H9 (cell line): ENCODE measurements at regions not wholly inside any gene's neighbourhood (a gene's known extent, or its start where the extent isn't known, plus 50 kb on each side); places are given as distances from the start of the nearest gene placed in this dataset.

ENCODE experiments used
- DNase-seq: peaks from one replicate; pipeline ENCODE4 v3.0.0-alpha.2; 2017
- H2AFZ ChIP-seq: one replicate; pipeline ENCODE4 v1.6.1; 2013; ENCODE audit warnings: mild to moderate bottlenecking, low read length, control low read depth, moderate library complexity
- H2AK5ac ChIP-seq: 2 replicates; pipeline ENCODE4 v1.6.1; 2013; ENCODE audit warnings: low read length, control low read depth, mixed read lengths; ENCODE audit not compliant: insufficient read length
- H2BK120ac ChIP-seq: one replicate; pipeline ENCODE4 v1.6.1; 2013; ENCODE audit warnings: low read depth, mild to moderate bottlenecking, low read length, control low read depth, inconsistent platforms; ENCODE audit not compliant: poor library complexity, severe bottlenecking
- H2BK12ac ChIP-seq: 2 replicates; pipeline ENCODE4 v1.6.1; 2013; ENCODE audit warnings: low read length, control low read depth, mixed read lengths, low read depth; ENCODE audit not compliant: insufficient read length
- H2BK15ac ChIP-seq: 2 replicates; pipeline ENCODE4 v1.6.1; 2013; ENCODE audit warnings: low read depth, low read length, control low read depth
- H2BK20ac ChIP-seq: one replicate; pipeline ENCODE4 v1.6.1; 2013; ENCODE audit warnings: low read depth, mild to moderate bottlenecking, low read length, control low read depth, inconsistent platforms; ENCODE audit not compliant: poor library complexity, severe bottlenecking
- H2BK5ac ChIP-seq: 2 replicates; pipeline ENCODE4 v1.6.1; 2013; ENCODE audit warnings: low read length, control low read depth, mixed read lengths; ENCODE audit not compliant: insufficient read length
- H3K14ac ChIP-seq: 2 replicates; pipeline ENCODE4 v1.6.1; 2013; ENCODE audit warnings: low read length, control low read depth; ENCODE audit not compliant: insufficient read depth
- H3K18ac ChIP-seq: 2 replicates; pipeline ENCODE4 v1.6.1; 2013; ENCODE audit warnings: low read depth, mild to moderate bottlenecking, mixed read lengths, low read length, control low read depth; ENCODE audit not compliant: insufficient read length
- H3K23ac ChIP-seq: 2 replicates; pipeline ENCODE4 v1.6.1; 2013; ENCODE audit warnings: low read length, control low read depth, mixed read lengths, low read depth; ENCODE audit not compliant: insufficient read length
- H3K23me2 ChIP-seq: 2 replicates; pipeline ENCODE4 v1.6.1; 2013; ENCODE audit warnings: low read depth, mild to moderate bottlenecking, mixed read lengths, low read length, control low read depth; ENCODE audit not compliant: insufficient read length, poor library complexity, severe bottlenecking
- H3K27ac ChIP-seq: 2 replicates; pipeline ENCODE4 v1.5.1; 2013; ENCODE audit warnings: low read length, control low read depth, mixed read lengths, low read depth; ENCODE audit not compliant: insufficient read length
- H3K27me3 ChIP-seq: 2 replicates; pipeline ENCODE4 v1.6.1; 2013; ENCODE audit warnings: low read length, control low read depth, inconsistent platforms; ENCODE audit not compliant: insufficient read depth
- H3K4ac ChIP-seq: 2 replicates; pipeline ENCODE4 v1.6.1; 2013; ENCODE audit warnings: low read depth, mild to moderate bottlenecking, control low read depth, inconsistent platforms, low read length, moderate library complexity
- H3K4me1 ChIP-seq: 2 replicates; pipeline ENCODE4 v1.6.1; 2013; ENCODE audit warnings: low read length, control low read depth, inconsistent platforms; ENCODE audit not compliant: insufficient read depth
- H3K4me2 ChIP-seq: 2 replicates; pipeline ENCODE4 v1.6.1; 2013; ENCODE audit warnings: low read length, control low read depth, mixed read lengths; ENCODE audit not compliant: insufficient read length, insufficient read depth
- H3K56ac ChIP-seq: 2 replicates; pipeline ENCODE4 v1.6.1; 2013; ENCODE audit warnings: low read depth, mild to moderate bottlenecking, mixed read lengths, low read length, control low read depth; ENCODE audit not compliant: insufficient read length
- H3K79me1 ChIP-seq: 2 replicates; pipeline ENCODE4 v1.6.1; 2013; ENCODE audit warnings: low read depth, mild to moderate bottlenecking, moderate library complexity, low read length, control low read depth, inconsistent platforms; ENCODE audit not compliant: insufficient read depth, poor library complexity, severe bottlenecking
- H3K79me2 ChIP-seq: 2 replicates; pipeline ENCODE4 v1.6.1; 2013; ENCODE audit warnings: low read length, control low read depth, inconsistent platforms; ENCODE audit not compliant: insufficient read depth
- H3K9ac ChIP-seq: 2 replicates; pipeline ENCODE4 v1.6.1; 2013; ENCODE audit warnings: low read length, control low read depth, mixed read lengths; ENCODE audit not compliant: insufficient read length; ENCODE audit errors: extremely low read depth
- H3K9me3 ChIP-seq: one replicate; pipeline ENCODE4 v1.6.1; 2013; ENCODE audit warnings: low read depth, low read length, inconsistent platforms; ENCODE audit not compliant: control insufficient read depth
- H3T11ph ChIP-seq: one replicate; pipeline ENCODE4 v1.6.1; 2013; ENCODE audit warnings: mild to moderate bottlenecking, low read length, control low read depth, inconsistent platforms
- H4K20me1 ChIP-seq: one replicate; pipeline ENCODE4 v1.6.1; 2013; ENCODE audit not compliant: control insufficient read depth, insufficient read length, insufficient read depth
- H4K5ac ChIP-seq: 2 replicates; pipeline ENCODE4 v1.6.1; 2013; ENCODE audit warnings: low read depth, mild to moderate bottlenecking, mixed read lengths, low read length, control low read depth; ENCODE audit not compliant: insufficient read length
- H4K8ac ChIP-seq: replicated peaks from 2 replicates; pipeline ENCODE4 v1.6.1; 2013; ENCODE audit warnings: low read length, control low read depth, mixed read lengths, low read depth; ENCODE audit not compliant: insufficient read length
- H4K91ac ChIP-seq: 2 replicates; pipeline ENCODE4 v1.6.1; 2013; ENCODE audit warnings: low read depth, mild to moderate bottlenecking, moderate library complexity, mixed read lengths, low read length, control low read depth; ENCODE audit not compliant: insufficient read length
- H3K27ac Mint-ChIP-seq, 3 experiments: 2 replicates in 2 of 3; 3 replicates in 1 of 3; pipeline ENCODE4 v1.8.0; 2020 to 2021; ENCODE audit warnings: mixed read lengths in 3 of 3, mild to moderate bottlenecking in 1 of 3, moderate library complexity in 1 of 3
- H3K27me3 Mint-ChIP-seq: 2 replicates; pipeline ENCODE4 v1.8.0; 2021; ENCODE audit warnings: low read depth, mild to moderate bottlenecking, moderate library complexity, mixed read lengths
- H3K36me3 Mint-ChIP-seq, 3 experiments: 2 replicates in 2 of 3; 3 replicates in 1 of 3; pipeline ENCODE4 v1.8.0; 2020 to 2021; ENCODE audit warnings: low read depth in 3 of 3, mixed read lengths in 3 of 3; ENCODE audit not compliant: insufficient read depth in 1 of 3
- H3K4me1 Mint-ChIP-seq, 2 experiments: 2 replicates each; pipeline ENCODE4 v1.8.0; 2020; ENCODE audit warnings: mixed read lengths in 2 of 2
- H3K4me3 Mint-ChIP-seq, 2 experiments: 2 replicates in 1 of 2; 3 replicates in 1 of 2; pipeline ENCODE4 v1.8.0; 2020 to 2021; ENCODE audit warnings: mild to moderate bottlenecking in 2 of 2, mixed read lengths in 2 of 2, moderate library complexity in 1 of 2
- H3K9me3 Mint-ChIP-seq, 2 experiments: 2 replicates in 1 of 2; 3 replicates in 1 of 2; pipeline ENCODE4 v1.8.0; 2020; ENCODE audit warnings: mild to moderate bottlenecking in 2 of 2, mixed read lengths in 2 of 2, moderate library complexity in 1 of 2
- TF ChIP-seq, protein P1 (sequence below): fragments of 200-600 bp; sonication (generic); conservative IDR thresholded peaks from 3 replicates; pipeline ENCODE4 v1.8.0; 2021; ENCODE audit warnings: antibody characterized with exemption, mild to moderate bottlenecking

DNA sequence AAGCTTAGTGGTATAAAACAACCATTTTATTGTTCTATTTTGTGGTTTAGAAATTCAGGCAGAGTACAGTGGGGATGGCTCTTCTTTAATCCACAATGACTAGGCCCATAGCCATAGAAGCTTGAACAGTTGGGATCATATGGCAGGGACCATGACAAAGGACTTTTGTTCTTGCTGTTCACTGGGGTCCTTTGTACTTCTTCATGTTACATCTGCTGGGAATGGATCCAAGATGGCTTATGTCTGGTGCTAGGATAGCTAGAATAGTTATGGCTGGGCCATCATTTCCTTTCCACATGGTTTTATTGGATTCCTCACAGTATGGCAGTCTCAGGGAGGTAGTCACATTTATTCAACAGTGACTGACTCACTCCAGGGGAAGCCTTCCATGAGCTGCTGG, 427.9 kb upstream of the AGTR1 start:
- no peak overlapping the region for H3K23ac ChIP-seq
- H2AK5ac ChIP-seq, result no peak overlapping the region
- H3K9me3 ChIP-seq, result no peaks in the 10 kb centered on the region
- H3K4me1 Mint-ChIP-seq, result peaks cover 17 to 20% of the 10 kb centered on the region in 2 experiments
- no peak overlapping the region for H2BK15ac ChIP-seq
- H3K18ac ChIP-seq, result no peak overlapping the region
- H4K20me1 ChIP-seq, result no peaks in the 10 kb centered on the region
- H3K79me1 ChIP-seq, result no peaks in the 10 kb centered on the region
- no peak overlapping the region for H3K27ac ChIP-seq
- TF ChIP-seq, protein P1, sequence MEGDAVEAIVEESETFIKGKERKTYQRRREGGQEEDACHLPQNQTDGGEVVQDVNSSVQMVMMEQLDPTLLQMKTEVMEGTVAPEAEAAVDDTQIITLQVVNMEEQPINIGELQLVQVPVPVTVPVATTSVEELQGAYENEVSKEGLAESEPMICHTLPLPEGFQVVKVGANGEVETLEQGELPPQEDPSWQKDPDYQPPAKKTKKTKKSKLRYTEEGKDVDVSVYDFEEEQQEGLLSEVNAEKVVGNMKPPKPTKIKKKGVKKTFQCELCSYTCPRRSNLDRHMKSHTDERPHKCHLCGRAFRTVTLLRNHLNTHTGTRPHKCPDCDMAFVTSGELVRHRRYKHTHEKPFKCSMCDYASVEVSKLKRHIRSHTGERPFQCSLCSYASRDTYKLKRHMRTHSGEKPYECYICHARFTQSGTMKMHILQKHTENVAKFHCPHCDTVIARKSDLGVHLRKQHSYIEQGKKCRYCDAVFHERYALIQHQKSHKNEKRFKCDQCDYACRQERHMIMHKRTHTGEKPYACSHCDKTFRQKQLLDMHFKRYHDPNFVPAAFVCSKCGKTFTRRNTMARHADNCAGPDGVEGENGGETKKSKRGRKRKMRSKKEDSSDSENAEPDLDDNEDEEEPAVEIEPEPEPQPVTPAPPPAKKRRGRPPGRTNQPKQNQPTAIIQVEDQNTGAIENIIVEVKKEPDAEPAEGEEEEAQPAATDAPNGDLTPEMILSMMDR, result no peak
- H2BK120ac ChIP-seq, result no peak overlapping the region
- H3K4me1 ChIP-seq, result no peaks in the 10 kb centered on the region
- no peak overlapping the region for H2BK12ac ChIP-seq
- peaks cover 2% of the 10 kb centered on the region; the same call in 1 of the 2 replicates for H3K27me3 Mint-ChIP-seq
- no peaks in the 10 kb centered on the region for H3K36me3 Mint-ChIP-seq
- no peak overlapping the region for H4K5ac ChIP-seq
- H3T11ph ChIP-seq, result no peak overlapping the region
- no peaks in the 10 kb centered on the region for H3K9me3 Mint-ChIP-seq
- no peaks in the 10 kb centered on the region for H3K23me2 ChIP-seq
- DNase-seq, result no peak
- no peaks in the 10 kb centered on the region for H3K79me2 ChIP-seq
- H3K4me3 Mint-ChIP-seq, result no peak overlapping the region
- no peak overlapping the region for H3K4ac ChIP-seq
- no peak overlapping the region for H2BK5ac ChIP-seq
- no peak overlapping the region for H4K8ac ChIP-seq
- H3K9ac ChIP-seq, result no peak overlapping the region
- H4K91ac ChIP-seq, result no peak overlapping the region
- H3K4me2 ChIP-seq, result no peak overlapping the region
- no peak overlapping the region for H2BK20ac ChIP-seq
- H3K27ac Mint-ChIP-seq, result no peak overlapping the region
- H2AFZ ChIP-seq, result no peak overlapping the region
- no peak overlapping the region for H3K14ac ChIP-seq
- no peaks in the 10 kb centered on the region for H3K27me3 ChIP-seq
- H3K56ac ChIP-seq, result no peak overlapping the region
